CD4-positive, alpha-beta T cell treated with Interleukin-15 for 1 hour (primary cell): ENCODE measurements at regions not wholly inside any gene's neighbourhood (a gene's known extent, or its start where the extent isn't known, plus 50 kb on each side); places are given as distances from the start of the nearest gene placed in this dataset.

Experiments used
- DNase-seq: peaks from one replicate; pipeline ENCODE4 v3.0.0-alpha.2; 2020

GRCh38 chr2:180656455-180656847 is 324.0 kb upstream of the UBE2E3 start:
- DNase-seq: no peak

- no peak for DNase-seq
Measured at GRCh38 chr2:180655842-180656454, 324.5 kb upstream of the UBE2E3 start.

GRCh38 chr2:180655393-180655792 is 325.0 kb upstream of the UBE2E3 start:
- DNase-seq: no peak

- no peak for DNase-seq
Measured at GRCh38 chr2:180653481-180653880, 326.9 kb upstream of the UBE2E3 start.

- DNase-seq: no peak
Measured at GRCh38 chr2:180652794-180653193, 327.6 kb upstream of the UBE2E3 start.

- no peak for DNase-seq
Measured at GRCh38 chr2:180651596-180651995, 328.8 kb upstream of the UBE2E3 start.

GRCh38 chr2:180647621-180648020 is 332.8 kb upstream of the UBE2E3 start:
- DNase-seq: no peak

GRCh38 chr2:180647221-180647620 is 333.2 kb upstream of the UBE2E3 start:
- no peak for DNase-seq

- DNase-seq: no peak
Measured at GRCh38 chr2:180646756-180647155, 333.6 kb upstream of the UBE2E3 start.

- no peak for DNase-seq
Measured at GRCh38 chr2:180644709-180645108, 335.7 kb upstream of the UBE2E3 start.

GRCh38 chr2:180630756-180631155 is 349.6 kb upstream of the UBE2E3 start:
- no peak for DNase-seq

- DNase-seq: no peak
Measured at GRCh38 chr2:180625006-180625844, 355.2 kb upstream of the UBE2E3 start.

GRCh38 chr2:180621941-180622918 is 358.2 kb upstream of the UBE2E3 start:
- no peak for DNase-seq

GRCh38 chr2:180621366-180621765 is 359.0 kb upstream of the UBE2E3 start:
- no peak for DNase-seq

- DNase-seq: no peak
Measured at GRCh38 chr2:180618570-180618969, 361.8 kb upstream of the UBE2E3 start.

GRCh38 chr2:180614776-180615175 is 365.6 kb upstream of the UBE2E3 start:
- DNase-seq: no peak

GRCh38 chr2:180609626-180610340 is 370.6 kb upstream of the UBE2E3 start:
- no peak for DNase-seq

- DNase-seq: no peak
Measured at GRCh38 chr2:180607514-180608049, 372.8 kb upstream of the UBE2E3 start.

GRCh38 chr2:180604077-180604476 is 376.3 kb upstream of the UBE2E3 start:
- no peak for DNase-seq

- DNase-seq: no peak
Measured at GRCh38 chr2:180601016-180601415, 379.4 kb upstream of the UBE2E3 start.

GRCh38 chr2:180599804-180600203 is 380.6 kb upstream of the UBE2E3 start:
- DNase-seq: no peak

GRCh38 chr2:180597179-180597578 is 383.2 kb upstream of the UBE2E3 start:
- no peak for DNase-seq
